ENCODE measurements at regions not wholly inside any gene's neighbourhood (a gene's known extent, or its start where the extent isn't known, plus 50 kb on each side); places are given as distances from the start of the nearest gene placed in this dataset.

- no peak overlapping the region for H3K27ac ChIP-seq (ENCODE audit: low read length)
- H3K27ac Mint-ChIP-seq: no peak overlapping the region
- H3K9me3 Mint-ChIP-seq: peaks cover 0 to 3% (median 0%) of the 10 kb centered on the region in 3 donors
- H3K4me3 ChIP-seq (ENCODE audit: control insufficient read depth in 1 of 2, extremely low read depth in 1 of 2, low read length in 1 of 2): no peak overlapping the region
- ATAC-seq (replicated peaks in 1 of 4) (no peak), DNase-seq (peak in 1 of 35 experiments; percentile 10)
- H3K36me3 ChIP-seq (ENCODE audit: control insufficient read depth in 2 of 2, extremely low read depth in 1 of 2, insufficient read depth in 1 of 2, low read length in 1 of 2): no peaks in the 10 kb centered on the region
- POLR2A ChIA-PET: no interaction called here
- CTCF ChIA-PET: no interaction called here
- peaks cover 4 to 20% of the 10 kb centered on the region in 2 donors for H3K27me3 Mint-ChIP-seq
- no peaks in the 10 kb centered on the region for H3K4me1 Mint-ChIP-seq
- no peaks in the 10 kb centered on the region for H3K36me3 Mint-ChIP-seq
- no peak overlapping the region for H3K4me3 Mint-ChIP-seq
- H3K27me3 ChIP-seq (replicated peaks in 1 of 2; ENCODE audit: control insufficient read depth in 2 of 2, extremely low read depth in 1 of 2, insufficient read depth in 2 of 2, low read length in 1 of 2): peaks cover 0 to 28% of the 10 kb centered on the region in 2 experiments
- H3K4me1 ChIP-seq (ENCODE audit: control insufficient read depth in 1 of 2, extremely low read depth in 1 of 2, insufficient read depth in 2 of 2, low read length in 2 of 2): no peaks in the 10 kb centered on the region
- H3K9me3 ChIP-seq: no peaks in the 10 kb centered on the region
- 83% methylated on average over 4 of the region's 8 CpGs for WGBS (ENCODE audit: insufficient coverage)
These were observed 123.5 kb upstream of the RFLNA start for GRCh38 chr12:124171231-124171979.

- H3K27me3 ChIP-seq (replicated peaks in 1 of 2; ENCODE audit: control insufficient read depth in 2 of 2, extremely low read depth in 1 of 2, insufficient read depth in 2 of 2, low read length in 1 of 2): peaks cover 0 to 21% of the 10 kb centered on the region in 2 experiments
- Mint-ChIP-seq H3K36me3 (no peaks in the 10 kb centered on the region), H3K4me1 (no peaks in the 10 kb centered on the region), H3K27me3 (peaks cover 6 to 27% of the 10 kb centered on the region in 2 donors), H3K9me3 (peaks cover 0 to 3% (median 0%) of the 10 kb centered on the region in 3 donors), H3K27ac (no peak overlapping the region), H3K4me3 (no peak overlapping the region)
- H3K36me3 ChIP-seq (ENCODE audit: control insufficient read depth in 2 of 2, extremely low read depth in 1 of 2, insufficient read depth in 1 of 2, low read length in 1 of 2): no peaks in the 10 kb centered on the region
- no peaks in the 10 kb centered on the region for H3K9me3 ChIP-seq
- no peak for ATAC-seq (replicated peaks in 1 of 4)
- DNase-seq: no peak
- H3K4me3 ChIP-seq (ENCODE audit: control insufficient read depth in 1 of 2, extremely low read depth in 1 of 2, low read length in 1 of 2): no peak overlapping the region
- H3K27ac ChIP-seq (ENCODE audit: low read length): no peak overlapping the region
- ChIA-PET CTCF (no interaction called here), POLR2A (no interaction called here)
- no peaks in the 10 kb centered on the region for H3K4me1 ChIP-seq (ENCODE audit: control insufficient read depth in 1 of 2, extremely low read depth in 1 of 2, insufficient read depth in 2 of 2, low read length in 2 of 2)
- 63% methylated on average over 4 of the region's 6 CpGs for WGBS (ENCODE audit: insufficient coverage)
These were observed 122.3 kb upstream of the RFLNA start for GRCh38 chr12:124172636-124173035.

GRCh38 chr12:124173692-124174091, 121.2 kb upstream of the RFLNA start:
- H3K4me3 ChIP-seq (ENCODE audit: control insufficient read depth in 1 of 2, extremely low read depth in 1 of 2, low read length in 1 of 2): no peak overlapping the region
- H3K27me3 Mint-ChIP-seq: peaks cover 6 to 26% of the 10 kb centered on the region in 2 donors
- H3K4me1 ChIP-seq (ENCODE audit: control insufficient read depth in 1 of 2, extremely low read depth in 1 of 2, insufficient read depth in 2 of 2, low read length in 2 of 2): no peaks in the 10 kb centered on the region
- H3K9me3 ChIP-seq: no peaks in the 10 kb centered on the region
- H3K4me3 Mint-ChIP-seq: no peak overlapping the region
- 93% methylated on average over 3 of the region's 7 CpGs for WGBS (ENCODE audit: insufficient coverage)
- H3K9me3 Mint-ChIP-seq: peaks cover 0 to 3% (median 0%) of the 10 kb centered on the region in 3 donors
- no peaks in the 10 kb centered on the region for H3K36me3 Mint-ChIP-seq
- no peaks in the 10 kb centered on the region for H3K36me3 ChIP-seq (ENCODE audit: control insufficient read depth in 2 of 2, extremely low read depth in 1 of 2, insufficient read depth in 1 of 2, low read length in 1 of 2)
- H3K27ac Mint-ChIP-seq: no peak overlapping the region
- no peak overlapping the region for H3K27ac ChIP-seq (ENCODE audit: low read length)
- H3K4me1 Mint-ChIP-seq: no peaks in the 10 kb centered on the region
- ChIA-PET POLR2A (no interaction called here), CTCF (no interaction called here)
- no peak for DNase-seq
- H3K27me3 ChIP-seq (replicated peaks in 1 of 2; ENCODE audit: control insufficient read depth in 2 of 2, extremely low read depth in 1 of 2, insufficient read depth in 2 of 2, low read length in 1 of 2): peaks cover 0 to 21% of the 10 kb centered on the region in 2 experiments
- no peak for ATAC-seq (replicated peaks in 1 of 4)

GRCh38 chr12:124174451-124175348, 120.2 kb upstream of the RFLNA start:
- Histone ChIP-seq H3K27me3 (replicated peaks in 1 of 2; ENCODE audit: control insufficient read depth in 2 of 2, extremely low read depth in 1 of 2, insufficient read depth in 2 of 2, low read length in 1 of 2) (peaks cover 0 to 21% of the 10 kb centered on the region in 2 experiments), H3K4me1 (ENCODE audit: control insufficient read depth in 1 of 2, extremely low read depth in 1 of 2, insufficient read depth in 2 of 2, low read length in 2 of 2) (no peaks in the 10 kb centered on the region), H3K27ac (ENCODE audit: low read length) (no peak overlapping the region), H3K36me3 (ENCODE audit: control insufficient read depth in 2 of 2, extremely low read depth in 1 of 2, insufficient read depth in 1 of 2, low read length in 1 of 2) (no peaks in the 10 kb centered on the region), H3K9me3 (no peaks in the 10 kb centered on the region), H3K4me3 (ENCODE audit: control insufficient read depth in 1 of 2, extremely low read depth in 1 of 2, low read length in 1 of 2) (no peak overlapping the region)
- ATAC-seq (replicated peaks in 1 of 4): no peak
- no peak overlapping the region for H3K4me3 Mint-ChIP-seq
- WGBS (ENCODE audit: insufficient coverage): 67% methylated on average over 12 of the region's 17 CpGs
- no peaks in the 10 kb centered on the region for H3K36me3 Mint-ChIP-seq
- H3K9me3 Mint-ChIP-seq: no peaks in the 10 kb centered on the region
- DNase-seq: no peak
- ChIA-PET CTCF (no interaction called here), POLR2A (interaction anchor here in 1 of 2 donors (0.6 kb wide), 1 partner anchor 16 kb away, joined by 3 read pairs; no protein-coding TSS in a partner anchor)
- H3K27ac Mint-ChIP-seq: no peak overlapping the region
- peaks cover 10 to 31% of the 10 kb centered on the region in 2 donors for H3K27me3 Mint-ChIP-seq
- no peaks in the 10 kb centered on the region for H3K4me1 Mint-ChIP-seq

- peaks cover 0 to 21% of the 10 kb centered on the region in 2 experiments for H3K27me3 ChIP-seq (replicated peaks in 1 of 2; ENCODE audit: control insufficient read depth in 2 of 2, extremely low read depth in 1 of 2, insufficient read depth in 2 of 2, low read length in 1 of 2)
- no peaks in the 10 kb centered on the region for H3K9me3 ChIP-seq
- Mint-ChIP-seq H3K4me1 (no peaks in the 10 kb centered on the region), H3K4me3 (no peak overlapping the region), H3K36me3 (no peaks in the 10 kb centered on the region), H3K27ac (no peak overlapping the region), H3K9me3 (no peaks in the 10 kb centered on the region), H3K27me3 (peaks cover 10 to 31% of the 10 kb centered on the region in 2 donors)
- 85% methylated on average over 5 of the region's 9 CpGs for WGBS (ENCODE audit: insufficient coverage)
- DNase-seq (no peak), ATAC-seq (replicated peaks in 1 of 4) (no peak)
- ChIA-PET CTCF (no interaction called here), POLR2A (no interaction called here)
- no peak overlapping the region for H3K27ac ChIP-seq (ENCODE audit: low read length)
- H3K4me3 ChIP-seq (ENCODE audit: control insufficient read depth in 1 of 2, extremely low read depth in 1 of 2, low read length in 1 of 2): no peak overlapping the region
- H3K36me3 ChIP-seq (ENCODE audit: control insufficient read depth in 2 of 2, extremely low read depth in 1 of 2, insufficient read depth in 1 of 2, low read length in 1 of 2): no peaks in the 10 kb centered on the region
- no peaks in the 10 kb centered on the region for H3K4me1 ChIP-seq (ENCODE audit: control insufficient read depth in 1 of 2, extremely low read depth in 1 of 2, insufficient read depth in 2 of 2, low read length in 2 of 2)
These were observed 119.2 kb upstream of the RFLNA start for GRCh38 chr12:124175704-124176103.

- DNase-seq (no peak), ATAC-seq (replicated peaks in 1 of 4) (no peak)
- peaks cover 10 to 25% of the 10 kb centered on the region in 2 donors for H3K27me3 Mint-ChIP-seq
- H3K4me1 Mint-ChIP-seq: no peaks in the 10 kb centered on the region
- 87% methylated on average over 7 of the region's 10 CpGs for WGBS (ENCODE audit: insufficient coverage)
- no peaks in the 10 kb centered on the region for H3K9me3 Mint-ChIP-seq
- H3K27ac ChIP-seq (ENCODE audit: low read length): no peak overlapping the region
- H3K27ac Mint-ChIP-seq: no peak overlapping the region
- no peak overlapping the region for H3K4me3 Mint-ChIP-seq
- H3K4me3 ChIP-seq (ENCODE audit: control insufficient read depth in 1 of 2, extremely low read depth in 1 of 2, low read length in 1 of 2): no peak overlapping the region
- ChIA-PET POLR2A (no interaction called here), CTCF (no interaction called here)
- H3K9me3 ChIP-seq: no peaks in the 10 kb centered on the region
- no peaks in the 10 kb centered on the region for H3K36me3 ChIP-seq (ENCODE audit: control insufficient read depth in 2 of 2, extremely low read depth in 1 of 2, insufficient read depth in 1 of 2, low read length in 1 of 2)
- peaks cover 0 to 17% of the 10 kb centered on the region in 2 experiments for H3K27me3 ChIP-seq (replicated peaks in 1 of 2; ENCODE audit: control insufficient read depth in 2 of 2, extremely low read depth in 1 of 2, insufficient read depth in 2 of 2, low read length in 1 of 2)
- no peaks in the 10 kb centered on the region for H3K4me1 ChIP-seq (ENCODE audit: control insufficient read depth in 1 of 2, extremely low read depth in 1 of 2, insufficient read depth in 2 of 2, low read length in 2 of 2)
- no peaks in the 10 kb centered on the region for H3K36me3 Mint-ChIP-seq
These were observed 117.5 kb upstream of the RFLNA start for GRCh38 chr12:124177276-124177950.

Data from T-cell (primary cell).